Stomach (tissue), 8 donors: ENCODE measurements at regions not wholly inside any gene's neighbourhood (a gene's known extent, or its start where the extent isn't known, plus 50 kb on each side); places are given as distances from the start of the nearest gene placed in this dataset.

Experiments used
- DNase-seq, 2 donors: peaks; one replicate each; pipeline versions ENCODE4 v3.0.0 to v3.0.0-alpha.2; 2013 to 2019
- H3K27ac ChIP-seq, 5 donors: fragments of 200-600 bp in 4 of 5; sonication (generic) in 4 of 5; one replicate each; pipeline ENCODE4 v1.5.1; 2013 to 2019; ENCODE audit warnings: mild to moderate bottlenecking in 1 of 5, moderate library complexity in 1 of 5
- H3K27me3 ChIP-seq, 3 donors: fragments of 200-600 bp; sonication (generic); one replicate each; pipeline ENCODE4 v1.5.1; 2017 to 2019; ENCODE audit warnings: mixed run types in 1 of 3
- H3K36me3 ChIP-seq, 4 donors: fragments of 200-600 bp; sonication (generic); 1 replicate in 3 of 4; 2 replicates in 1 of 4; pipeline ENCODE4 v1.5.1; 2016 to 2019
- H3K4me1 ChIP-seq, 4 donors: fragments of 200-600 bp; sonication (generic); one replicate each; pipeline ENCODE4 v1.5.1; 2016 to 2019
- H3K4me3 ChIP-seq, 4 donors: fragments of 200-600 bp; sonication (generic) in 3 of 4; one replicate each; pipeline ENCODE4 v1.5.1; 2016 to 2019; ENCODE audit warnings: mild to moderate bottlenecking in 1 of 4
- H3K9me3 ChIP-seq, 4 donors: fragments of 200-600 bp; sonication (generic); one replicate each; pipeline ENCODE4 v1.5.1; 2016 to 2019
- CTCF ChIP-seq, 7 experiments: fragments of 450-650 bp in 4 of 7; fragments of 200-600 bp in 3 of 7; sonication (generic) in 3 of 7; IDR thresholded peaks; one replicate each; pipeline ENCODE4 v1.5.1; 2016 to 2019; ENCODE audit warnings: antibody characterized with exemption in 7 of 7, control low read depth in 2 of 7, mild to moderate bottlenecking in 1 of 7
- EP300 ChIP-seq: sonication (generic); formaldehyde crosslinking; IDR thresholded peaks from one replicate; pipeline ENCODE4 v1.6.1; 2017; ENCODE audit warnings: antibody characterized with exemption
- POLR2A ChIP-seq, 4 donors: fragments of 450-650 bp; IDR thresholded peaks; one replicate each; pipeline ENCODE4 v1.6.1; 2016; ENCODE audit warnings: antibody characterized with exemption in 4 of 4, control low read depth in 2 of 4, mild to moderate bottlenecking in 1 of 4, moderate library complexity in 1 of 4
- POLR2AphosphoS5 ChIP-seq, 3 donors: sonication (generic); formaldehyde crosslinking; IDR thresholded peaks; one replicate each; pipeline ENCODE4 v1.6.1; 2016; ENCODE audit warnings: antibody characterized with exemption in 3 of 3
- WGBS, 5 donors: extraction: QIAGEN DNeasy Blood & Tissue Kit in 3 of 5; methylation state at CpG; one replicate each; pipeline versions ENCODE4 v1.1.5 to v1.1.7; 2013 to 2018; 5-methylcytosine and 5-hydroxymethylcytosine counted together
- intact Hi-C: fragments of 100-400 bp; cut with DNase I; formaldehyde crosslinking; loops from one replicate; pipeline ENCODE4 v1.15.1; 2023; ENCODE audit warnings: low total_unique reads
- donor health status: healthy with polysubstance abuse.
- donor health status: Bipolar disorder and iron deficiency.
- donor health status: healthy.

- no peak overlapping the region for H3K4me3 ChIP-seq
- TF ChIP-seq POLR2AphosphoS5 (IDR thresholded peaks at IDR 0.05) (no peak), CTCF (IDR thresholded peaks at IDR 0.05) (no peak), POLR2A (IDR thresholded peaks at IDR 0.05) (no peak), EP300 (no peak)
- no peaks in the 10 kb centered on the region for H3K27me3 ChIP-seq
- no peaks in the 10 kb centered on the region for H3K9me3 ChIP-seq
- H3K36me3 ChIP-seq, result no peaks in the 10 kb centered on the region
- no peaks in the 10 kb centered on the region for H3K4me1 ChIP-seq
- intact Hi-C loops, result no loop called here
- H3K27ac ChIP-seq, result no peak overlapping the region
- DNase-seq, result no peak
- 64 to 77% (median 72%) methylated on average over 2 of the region's 2 CpGs for WGBS, 5 donors
Observed at GRCh38 chr1:188599313-188599712, 1770.6 kb downstream of the PLA2G4A start.

- Histone ChIP-seq H3K27me3 (no peaks in the 10 kb centered on the region), H3K36me3 (no peaks in the 10 kb centered on the region), H3K9me3 (peaks cover 0 to 50% (median 17%) of the 10 kb centered on the region in 4 donors), H3K27ac (no peak overlapping the region), H3K4me3 (no peak overlapping the region), H3K4me1 (no peaks in the 10 kb centered on the region)
- TF ChIP-seq POLR2A (IDR thresholded peaks at IDR 0.05) (no peak), EP300 (no peak), CTCF (IDR thresholded peaks at IDR 0.05) (no peak), POLR2AphosphoS5 (IDR thresholded peaks at IDR 0.05) (no peak)
- 77 to 92% (median 88%) methylated on average over 4 of the region's 4 CpGs for WGBS, 5 donors
- DNase-seq, result no peak
- intact Hi-C loops, result no loop called here
Observed at GRCh38 chr1:188611432-188611831, 1782.7 kb downstream of the PLA2G4A start.

- intact Hi-C loops, result no loop called here
- H3K4me1 ChIP-seq, result no peaks in the 10 kb centered on the region
- no peaks in the 10 kb centered on the region for H3K36me3 ChIP-seq
- TF ChIP-seq POLR2A (IDR thresholded peaks at IDR 0.05) (no peak), POLR2AphosphoS5 (IDR thresholded peaks at IDR 0.05) (no peak), EP300 (no peak), CTCF (IDR thresholded peaks at IDR 0.05) (no peak)
- H3K27me3 ChIP-seq, result no peaks in the 10 kb centered on the region
- peaks cover 0 to 30% (median 8%) of the 10 kb centered on the region in 4 donors for H3K9me3 ChIP-seq
- no peak overlapping the region for H3K27ac ChIP-seq
- 77 to 93% (median 88%) methylated on average over 1 of the region's 1 CpG for WGBS, 5 donors
- H3K4me3 ChIP-seq, result no peak overlapping the region
- DNase-seq, result no peak
Observed at GRCh38 chr1:188615321-188615720, 1786.6 kb downstream of the PLA2G4A start.

- WGBS, 5 donors, result 83 to 90% (median 86%) methylated on average over 4 of the region's 4 CpGs
- Histone ChIP-seq H3K36me3 (no peaks in the 10 kb centered on the region), H3K9me3 (peaks cover 0 to 5% (median 2%) of the 10 kb centered on the region in 4 donors), H3K27ac (no peak overlapping the region), H3K4me3 (no peak overlapping the region), H3K4me1 (no peaks in the 10 kb centered on the region), H3K27me3 (no peaks in the 10 kb centered on the region)
- intact Hi-C loops, result no loop called here
- TF ChIP-seq POLR2AphosphoS5 (IDR thresholded peaks at IDR 0.05) (no peak), CTCF (IDR thresholded peaks at IDR 0.05) (no peak), POLR2A (IDR thresholded peaks at IDR 0.05) (no peak), EP300 (no peak)
- no peak for DNase-seq
Observed at GRCh38 chr1:188620236-188620635, 1791.5 kb downstream of the PLA2G4A start.
